ENCODE measurements at regions not wholly inside any gene's neighbourhood (a gene's known extent, or its start where the extent isn't known, plus 50 kb on each side); places are given as distances from the start of the nearest gene placed in this dataset.

DNA sequence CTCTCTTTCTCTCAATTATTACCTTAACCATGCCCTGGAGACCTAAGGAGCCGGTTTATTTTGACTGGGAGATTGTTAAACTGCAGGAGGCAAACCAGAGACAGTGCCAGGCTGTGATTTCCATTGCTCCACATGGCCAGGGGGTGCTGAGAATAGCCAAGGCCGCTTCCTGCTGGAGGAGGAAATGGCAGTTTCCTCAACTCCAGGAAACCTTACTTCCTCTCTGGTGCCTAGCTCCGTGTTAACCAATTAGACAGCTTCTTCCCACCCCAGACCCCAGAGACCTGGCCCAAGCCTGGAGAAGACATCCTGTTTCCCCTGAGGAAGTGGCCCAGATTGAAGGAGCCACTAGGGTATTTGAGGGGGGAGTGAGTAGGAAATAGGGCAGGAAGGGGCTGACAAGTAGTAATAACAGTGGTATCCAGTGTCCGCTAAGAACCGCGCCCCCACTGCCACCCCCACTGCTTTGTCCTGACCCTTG is 161.2 kb downstream of the PLPP3 start:
- DNase-seq (ENCODE audit: extremely low read depth, low read depth): no peak
- TF ChIP-seq, protein P1, sequence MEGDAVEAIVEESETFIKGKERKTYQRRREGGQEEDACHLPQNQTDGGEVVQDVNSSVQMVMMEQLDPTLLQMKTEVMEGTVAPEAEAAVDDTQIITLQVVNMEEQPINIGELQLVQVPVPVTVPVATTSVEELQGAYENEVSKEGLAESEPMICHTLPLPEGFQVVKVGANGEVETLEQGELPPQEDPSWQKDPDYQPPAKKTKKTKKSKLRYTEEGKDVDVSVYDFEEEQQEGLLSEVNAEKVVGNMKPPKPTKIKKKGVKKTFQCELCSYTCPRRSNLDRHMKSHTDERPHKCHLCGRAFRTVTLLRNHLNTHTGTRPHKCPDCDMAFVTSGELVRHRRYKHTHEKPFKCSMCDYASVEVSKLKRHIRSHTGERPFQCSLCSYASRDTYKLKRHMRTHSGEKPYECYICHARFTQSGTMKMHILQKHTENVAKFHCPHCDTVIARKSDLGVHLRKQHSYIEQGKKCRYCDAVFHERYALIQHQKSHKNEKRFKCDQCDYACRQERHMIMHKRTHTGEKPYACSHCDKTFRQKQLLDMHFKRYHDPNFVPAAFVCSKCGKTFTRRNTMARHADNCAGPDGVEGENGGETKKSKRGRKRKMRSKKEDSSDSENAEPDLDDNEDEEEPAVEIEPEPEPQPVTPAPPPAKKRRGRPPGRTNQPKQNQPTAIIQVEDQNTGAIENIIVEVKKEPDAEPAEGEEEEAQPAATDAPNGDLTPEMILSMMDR (IDR thresholded peaks at IDR 0.05; ENCODE audit: low read depth, low read length, missing control alignments): no peak
- H3K4me3 ChIP-seq (replicated peaks; ENCODE audit: low read depth, low read length): no peak overlapping the region

DNA sequence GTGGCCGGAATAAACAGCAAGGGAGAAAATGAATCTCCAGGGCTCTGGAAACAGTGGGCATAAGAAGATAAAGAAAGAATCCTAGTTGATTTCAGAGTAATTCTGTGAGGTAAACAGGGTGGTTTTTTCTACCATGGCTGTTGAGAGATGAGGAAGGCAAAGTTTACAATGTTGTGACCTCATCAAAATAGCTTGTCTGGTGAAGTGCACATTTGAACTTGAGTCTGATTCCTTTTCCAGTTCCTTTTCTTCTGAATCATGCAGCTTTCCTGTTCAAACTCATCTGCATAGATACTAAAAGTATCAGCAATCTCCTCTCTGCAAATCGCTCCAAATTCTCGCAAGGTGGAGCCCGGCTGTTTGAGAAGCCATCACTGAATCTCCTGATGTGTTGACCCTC is 161.7 kb downstream of the PLPP3 start:
- H3K4me3 ChIP-seq (replicated peaks; ENCODE audit: low read depth, low read length): no peak overlapping the region
- no peak for DNase-seq (ENCODE audit: extremely low read depth, low read depth)
- TF ChIP-seq, protein P1 (IDR thresholded peaks at IDR 0.05; ENCODE audit: low read depth, low read length, missing control alignments): no peak

DNA sequence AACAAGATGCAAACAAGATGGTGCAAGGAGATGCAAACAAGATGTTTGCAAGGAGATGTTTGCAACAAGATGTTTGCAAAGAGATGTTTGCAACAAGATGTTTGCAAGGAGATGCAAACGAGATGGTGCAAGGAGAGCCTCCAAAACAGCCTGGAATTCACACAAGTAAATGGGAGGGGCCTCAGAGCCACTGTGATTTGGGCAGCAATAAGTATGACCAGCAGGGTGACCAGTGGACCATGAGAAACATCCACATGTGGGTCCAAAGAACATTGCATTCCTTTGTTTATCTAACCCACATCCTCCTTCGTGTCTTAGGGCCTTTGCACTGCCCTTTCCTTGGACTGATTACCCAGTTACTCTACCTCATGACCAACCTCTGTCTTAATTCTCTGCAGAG is 162.9 kb downstream of the PLPP3 start:
- no peak overlapping the region for H3K4me3 ChIP-seq (replicated peaks; ENCODE audit: low read depth, low read length)
- DNase-seq (ENCODE audit: extremely low read depth, low read depth): no peak
- TF ChIP-seq, protein P1 (IDR thresholded peaks at IDR 0.05; ENCODE audit: low read depth, low read length, missing control alignments): no peak

DNA sequence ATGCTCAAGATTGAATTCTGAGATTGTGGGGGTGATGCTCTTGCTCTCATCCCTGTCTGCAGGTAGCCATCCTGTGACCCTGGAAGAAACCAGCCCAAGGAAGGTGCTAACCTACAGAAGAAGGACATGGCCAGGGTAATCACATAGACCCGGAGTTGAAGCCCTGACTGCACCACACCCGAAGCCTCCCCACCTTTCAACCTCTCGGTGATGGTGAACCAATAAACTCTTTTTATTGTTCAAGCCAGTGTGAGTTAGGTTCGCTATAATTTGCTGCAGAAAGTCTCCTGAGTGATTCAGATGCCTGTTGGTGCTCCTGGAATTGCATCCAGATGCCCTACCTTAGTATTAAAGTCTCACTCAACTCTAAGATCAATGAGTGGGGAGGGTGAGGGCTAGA is 163.6 kb downstream of the PLPP3 start:
- TF ChIP-seq, protein P1 (IDR thresholded peaks at IDR 0.05; ENCODE audit: low read depth, low read length, missing control alignments): no peak
- DNase-seq (ENCODE audit: extremely low read depth, low read depth): no peak

DNA sequence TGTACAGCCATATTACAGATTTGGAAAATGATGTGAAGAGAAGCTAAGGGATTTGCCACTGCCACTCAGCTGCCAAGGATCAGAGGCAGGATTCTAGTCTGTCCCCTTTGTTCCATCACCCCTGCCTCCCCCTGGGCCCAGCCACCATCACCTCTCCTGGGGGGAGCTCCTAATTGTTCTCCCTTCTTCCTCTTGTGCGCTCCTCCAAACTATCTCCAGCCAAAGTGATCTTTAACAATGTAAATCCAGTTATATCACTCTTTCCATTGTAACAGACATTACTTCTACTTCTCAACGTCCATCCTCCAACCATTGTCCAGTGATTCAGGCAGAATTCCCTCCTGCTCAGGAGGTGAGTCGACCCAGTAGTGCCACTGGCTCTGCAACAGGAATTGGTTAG is 164.1 kb downstream of the PLPP3 start:
- no peak overlapping the region for H3K4me3 ChIP-seq (replicated peaks; ENCODE audit: low read depth, low read length)

More for the DNA sequence above, 163.6 kb downstream of the PLPP3 start:
- no peak overlapping the region for H3K4me3 ChIP-seq (replicated peaks; ENCODE audit: low read depth, low read length)

DNA sequence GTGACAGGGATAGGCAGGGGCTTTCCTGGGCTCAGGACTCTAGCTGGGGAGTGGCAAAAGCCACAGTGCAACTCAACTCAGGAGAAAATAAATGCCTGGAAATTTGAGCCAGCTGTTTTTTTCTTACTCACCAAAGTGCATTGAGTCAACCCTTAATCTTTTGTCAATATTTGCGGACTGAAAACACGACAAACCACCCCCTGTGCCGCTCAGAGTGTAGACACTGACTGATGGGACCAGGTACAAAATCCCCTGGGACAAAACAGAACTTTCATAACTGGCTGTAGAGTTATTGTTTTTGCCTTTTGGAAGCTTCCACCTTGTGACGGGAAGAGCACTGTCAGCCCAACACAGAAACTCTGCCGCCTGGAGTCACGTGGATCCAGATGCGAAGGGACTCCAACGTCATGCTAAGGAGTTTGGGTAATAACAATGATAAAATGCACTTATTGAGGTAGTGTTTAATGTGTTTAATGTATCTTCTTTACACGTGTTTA is 164.6 kb downstream of the PLPP3 start:
- no peak for DNase-seq (ENCODE audit: extremely low read depth, low read depth)
- TF ChIP-seq, protein P1 (IDR thresholded peaks at IDR 0.05; ENCODE audit: low read depth, low read length, missing control alignments): no peak
- no peak overlapping the region for H3K4me3 ChIP-seq (replicated peaks; ENCODE audit: low read depth, low read length)

More for the DNA sequence above, 164.1 kb downstream of the PLPP3 start:
- no peak for DNase-seq (ENCODE audit: extremely low read depth, low read depth)
- TF ChIP-seq, protein P1 (IDR thresholded peaks at IDR 0.05; ENCODE audit: low read depth, low read length, missing control alignments): no peak

DNA sequence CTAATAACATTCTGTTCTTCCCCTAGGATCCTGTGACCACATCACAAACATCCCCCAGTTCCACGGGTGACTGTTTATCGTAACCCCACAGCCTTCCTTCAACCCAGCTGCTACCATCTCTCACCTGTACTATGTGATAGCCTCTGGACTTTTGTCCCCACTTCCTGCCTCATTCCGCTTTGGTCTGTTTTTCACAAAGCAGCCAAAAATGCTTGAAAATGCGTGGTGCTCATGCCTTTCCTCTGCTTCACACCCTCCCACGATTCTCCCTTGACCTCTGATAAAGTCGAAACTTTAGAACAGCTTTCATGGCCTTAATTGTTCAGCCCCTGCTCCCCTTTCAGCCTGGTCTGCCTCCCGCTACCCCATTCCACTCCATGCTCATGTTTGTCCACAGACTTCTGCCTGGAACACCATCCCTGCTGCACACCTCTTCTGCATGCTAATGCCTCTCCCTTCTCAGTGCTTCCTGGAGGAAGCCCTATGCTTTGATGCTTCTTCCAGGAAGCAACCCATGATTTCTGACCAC is 165.6 kb downstream of the PLPP3 start:
- TF ChIP-seq, protein P1 (IDR thresholded peaks at IDR 0.05; ENCODE audit: low read depth, low read length, missing control alignments): no peak
- H3K4me3 ChIP-seq (replicated peaks; ENCODE audit: low read depth, low read length): no peak overlapping the region
- DNase-seq (ENCODE audit: extremely low read depth, low read depth): no peak

Data from HFF-Myc (cell line).